ENCODE measurements at regions not wholly inside any gene's neighbourhood (a gene's known extent, or its start where the extent isn't known, plus 50 kb on each side); places are given as distances from the start of the nearest gene placed in this dataset.
"Not testable (repeated sequence)": the region's sequence is repeated elsewhere in the genome, so short reads cannot be mapped to it uniquely, and the experiment has no call there.

DNA sequence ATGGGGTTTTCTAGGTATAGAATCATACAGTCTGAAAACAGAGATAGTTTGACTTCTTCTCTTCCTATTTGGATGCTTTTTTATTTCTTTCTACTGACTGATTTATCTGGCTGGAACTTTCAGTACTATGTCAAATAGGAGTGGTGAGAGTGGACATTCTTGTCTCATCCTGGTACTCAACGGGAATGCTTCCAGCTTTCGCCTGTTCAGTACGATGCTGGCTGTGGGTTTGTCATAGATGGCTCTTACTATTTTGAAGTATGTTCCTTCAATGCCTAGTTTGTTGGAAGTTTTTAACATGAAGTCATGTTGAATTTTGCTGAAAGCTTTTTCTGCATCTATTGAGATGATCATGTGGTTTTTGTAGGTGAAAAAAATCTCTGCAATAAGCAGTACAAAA is 730.4 kb downstream of the PLCL1 start:
- H3K4me3 ChIP-seq (ENCODE audit: low read length), result no peak overlapping the region
- TF ChIP-seq, protein P1, sequence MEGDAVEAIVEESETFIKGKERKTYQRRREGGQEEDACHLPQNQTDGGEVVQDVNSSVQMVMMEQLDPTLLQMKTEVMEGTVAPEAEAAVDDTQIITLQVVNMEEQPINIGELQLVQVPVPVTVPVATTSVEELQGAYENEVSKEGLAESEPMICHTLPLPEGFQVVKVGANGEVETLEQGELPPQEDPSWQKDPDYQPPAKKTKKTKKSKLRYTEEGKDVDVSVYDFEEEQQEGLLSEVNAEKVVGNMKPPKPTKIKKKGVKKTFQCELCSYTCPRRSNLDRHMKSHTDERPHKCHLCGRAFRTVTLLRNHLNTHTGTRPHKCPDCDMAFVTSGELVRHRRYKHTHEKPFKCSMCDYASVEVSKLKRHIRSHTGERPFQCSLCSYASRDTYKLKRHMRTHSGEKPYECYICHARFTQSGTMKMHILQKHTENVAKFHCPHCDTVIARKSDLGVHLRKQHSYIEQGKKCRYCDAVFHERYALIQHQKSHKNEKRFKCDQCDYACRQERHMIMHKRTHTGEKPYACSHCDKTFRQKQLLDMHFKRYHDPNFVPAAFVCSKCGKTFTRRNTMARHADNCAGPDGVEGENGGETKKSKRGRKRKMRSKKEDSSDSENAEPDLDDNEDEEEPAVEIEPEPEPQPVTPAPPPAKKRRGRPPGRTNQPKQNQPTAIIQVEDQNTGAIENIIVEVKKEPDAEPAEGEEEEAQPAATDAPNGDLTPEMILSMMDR (conservative IDR thresholded peaks at IDR 0.05; ENCODE audit: low read depth, low read length), result no peak
- no peak for DNase-seq (ENCODE audit: low read depth)

DNA sequence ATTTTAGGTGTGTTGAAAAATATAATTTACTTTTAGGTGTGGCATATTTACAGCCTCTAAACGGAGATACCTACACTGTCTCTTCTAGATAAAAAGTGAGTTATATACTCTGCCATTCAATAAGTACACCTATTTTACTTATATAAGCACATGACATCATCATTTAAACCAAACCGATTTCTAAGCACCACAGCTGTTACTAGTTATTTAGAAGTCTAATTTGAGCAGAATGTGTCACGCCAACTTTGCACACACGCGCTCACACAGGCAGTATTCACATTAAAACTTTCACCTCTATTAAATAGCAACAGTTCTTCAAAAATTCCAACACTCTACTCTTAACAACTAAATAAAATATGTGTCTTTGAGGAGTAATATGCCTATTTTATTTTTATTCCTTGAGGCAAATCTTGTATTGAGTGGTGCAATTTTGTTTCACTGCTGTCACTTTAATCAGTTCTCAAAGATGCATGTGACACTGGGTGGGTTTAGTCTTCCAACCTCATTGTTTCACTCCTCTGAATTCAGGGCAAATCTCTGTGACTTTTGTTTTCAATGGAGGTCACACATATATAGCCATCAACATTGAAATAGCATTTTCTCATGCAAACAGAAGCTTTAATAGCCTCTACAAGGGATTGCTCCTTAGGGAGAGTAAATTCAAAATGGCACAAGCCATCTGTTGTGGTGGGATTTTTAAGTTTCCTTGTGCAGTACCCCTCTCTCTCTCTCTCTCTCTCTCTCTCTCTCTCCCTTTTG is 721.0 kb downstream of the PLCL1 start:
- TF ChIP-seq, protein P1 (conservative IDR thresholded peaks at IDR 0.05; ENCODE audit: low read depth, low read length), result no peak
- H3K4me3 ChIP-seq (ENCODE audit: low read length), result no peak overlapping the region
- no peak for DNase-seq (ENCODE audit: low read depth)

DNA sequence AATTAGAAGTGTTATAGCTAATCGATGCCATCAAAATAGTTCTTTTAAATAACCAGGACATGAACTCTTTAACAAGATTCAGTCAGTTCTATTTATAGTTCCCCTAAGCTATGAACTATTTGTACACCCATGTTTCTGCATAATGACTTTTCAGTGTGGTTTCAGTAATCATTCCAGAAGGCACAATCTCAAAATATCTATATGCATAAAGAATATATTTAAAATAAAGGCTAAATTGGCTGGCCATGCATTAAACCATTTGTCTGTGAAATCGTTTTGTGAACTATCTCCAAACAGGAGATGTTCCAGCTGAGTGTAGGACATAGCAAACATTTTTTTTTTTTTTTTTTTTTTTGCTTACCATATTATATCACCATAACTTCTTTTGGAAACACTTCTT is 719.3 kb downstream of the PLCL1 start:
- no peak for DNase-seq (ENCODE audit: low read depth)
- TF ChIP-seq, protein P1 (conservative IDR thresholded peaks at IDR 0.05; ENCODE audit: low read depth, low read length), result no peak

DNA sequence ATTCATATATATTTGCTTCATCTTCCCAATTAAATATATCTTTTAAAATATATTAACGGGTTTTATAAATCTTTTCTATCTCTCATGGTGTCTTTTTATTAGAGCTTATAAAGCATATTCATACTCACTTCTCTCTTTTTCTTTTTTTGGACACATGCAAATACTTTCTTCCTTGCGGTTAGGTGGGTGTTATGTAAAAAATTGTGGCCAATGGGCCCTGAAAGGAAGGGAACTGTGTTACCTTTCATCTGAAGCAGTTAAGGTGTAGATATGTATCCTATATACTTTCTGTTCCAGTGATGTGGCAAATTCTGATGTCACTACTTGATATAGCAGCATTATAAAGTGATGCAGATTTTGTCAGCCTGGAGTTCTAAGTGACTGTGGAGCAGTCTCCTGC is 714.5 kb downstream of the PLCL1 start:
- TF ChIP-seq, protein P1 (conservative IDR thresholded peaks at IDR 0.05; ENCODE audit: low read depth, low read length), result no peak
- no peak for DNase-seq (ENCODE audit: low read depth)
- H3K4me3 ChIP-seq (ENCODE audit: low read length), result no peak overlapping the region

More for the DNA sequence above, 719.3 kb downstream of the PLCL1 start:
- H3K4me3 ChIP-seq (ENCODE audit: low read length), result no peak overlapping the region

DNA sequence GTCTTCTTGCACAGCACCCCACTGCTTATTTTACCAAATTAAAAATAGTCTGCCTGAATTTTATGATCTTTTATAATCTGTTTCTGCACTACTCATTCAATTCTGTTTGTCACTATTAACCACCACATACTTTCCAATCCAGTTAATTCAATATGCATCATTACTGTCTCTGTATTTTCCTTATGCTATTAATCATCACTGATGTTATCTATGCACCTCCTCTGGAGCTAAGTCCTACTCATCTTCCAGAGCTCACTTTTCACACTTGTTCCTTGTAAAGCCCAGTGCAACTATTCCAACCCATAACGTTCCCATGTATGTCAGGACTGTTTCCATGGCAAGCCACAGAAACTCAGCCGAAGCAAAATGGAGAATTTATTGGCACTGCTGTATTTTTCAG is 713.6 kb downstream of the PLCL1 start:
- TF ChIP-seq, protein P1 (conservative IDR thresholded peaks at IDR 0.05; ENCODE audit: low read depth, low read length), result no peak
- no peak for DNase-seq (ENCODE audit: low read depth)
- no peak overlapping the region for H3K4me3 ChIP-seq (ENCODE audit: low read length)

DNA sequence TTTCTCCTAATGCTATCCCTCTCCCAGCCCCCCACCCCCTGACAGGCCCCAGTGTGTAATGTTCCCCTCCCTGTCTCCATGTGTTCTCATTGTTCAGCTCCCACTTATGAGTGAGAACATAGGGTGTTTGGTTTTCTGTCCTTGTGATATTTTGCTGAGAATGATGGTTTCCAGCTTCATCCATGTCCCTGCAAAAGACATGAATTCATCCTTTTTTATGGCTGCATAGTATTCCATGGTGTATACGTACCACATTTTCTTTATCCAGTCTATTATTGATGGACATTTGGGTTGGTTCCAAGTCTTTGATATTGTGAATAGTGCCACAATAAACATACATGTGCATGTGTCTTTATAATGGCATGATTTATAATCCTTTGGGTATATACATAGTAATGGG is 704.2 kb downstream of the PLCL1 start:
- H3K4me3 ChIP-seq (ENCODE audit: low read length); DNase-seq (ENCODE audit: low read depth): not testable (repeated sequence)

DNA sequence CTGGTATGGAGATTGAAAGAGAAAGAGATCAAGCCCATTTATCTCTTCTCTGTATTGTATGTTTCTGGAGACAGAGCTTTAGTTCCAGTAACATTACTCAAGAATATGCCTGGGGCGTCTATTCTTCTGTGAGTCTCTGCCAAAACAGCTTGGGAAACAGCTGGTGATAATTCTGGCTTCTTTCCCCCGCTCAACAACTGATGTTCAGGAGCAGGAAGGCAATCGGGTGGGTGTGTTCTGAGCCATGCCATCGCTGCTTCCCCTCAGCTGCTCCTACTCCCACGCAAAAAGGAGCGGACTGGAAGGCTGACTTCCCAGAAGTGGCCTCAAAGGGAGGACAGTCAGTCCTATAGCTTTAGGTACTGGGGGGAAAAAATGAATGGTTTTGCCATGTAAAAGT is 695.1 kb downstream of the PLCL1 start:
- H3K4me3 ChIP-seq (ENCODE audit: low read length), result no peak overlapping the region
- TF ChIP-seq, protein P1 (conservative IDR thresholded peaks at IDR 0.05; ENCODE audit: low read depth, low read length), result no peak
- no peak for DNase-seq (ENCODE audit: low read depth)

Measured in retinal pigment epithelial cell (primary cell).